H9 (cell line): ENCODE measurements at regions not wholly inside any gene's neighbourhood (a gene's known extent, or its start where the extent isn't known, plus 50 kb on each side); places are given as distances from the start of the nearest gene placed in this dataset.

Source experiments
- DNase-seq: peaks from one replicate; pipeline ENCODE4 v3.0.0-alpha.2; 2017
- H2AFZ ChIP-seq: one replicate; pipeline ENCODE4 v1.6.1; 2013; ENCODE audit warnings: mild to moderate bottlenecking, low read length, control low read depth, moderate library complexity
- H2AK5ac ChIP-seq: 2 replicates; pipeline ENCODE4 v1.6.1; 2013; ENCODE audit warnings: low read length, control low read depth, mixed read lengths; ENCODE audit not compliant: insufficient read length
- H2BK120ac ChIP-seq: one replicate; pipeline ENCODE4 v1.6.1; 2013; ENCODE audit warnings: low read depth, mild to moderate bottlenecking, low read length, control low read depth, inconsistent platforms; ENCODE audit not compliant: poor library complexity, severe bottlenecking
- H2BK12ac ChIP-seq: 2 replicates; pipeline ENCODE4 v1.6.1; 2013; ENCODE audit warnings: low read length, control low read depth, mixed read lengths, low read depth; ENCODE audit not compliant: insufficient read length
- H2BK15ac ChIP-seq: 2 replicates; pipeline ENCODE4 v1.6.1; 2013; ENCODE audit warnings: low read depth, low read length, control low read depth
- H2BK20ac ChIP-seq: one replicate; pipeline ENCODE4 v1.6.1; 2013; ENCODE audit warnings: low read depth, mild to moderate bottlenecking, low read length, control low read depth, inconsistent platforms; ENCODE audit not compliant: poor library complexity, severe bottlenecking
- H2BK5ac ChIP-seq: 2 replicates; pipeline ENCODE4 v1.6.1; 2013; ENCODE audit warnings: low read length, control low read depth, mixed read lengths; ENCODE audit not compliant: insufficient read length
- H3K14ac ChIP-seq: 2 replicates; pipeline ENCODE4 v1.6.1; 2013; ENCODE audit warnings: low read length, control low read depth; ENCODE audit not compliant: insufficient read depth
- H3K18ac ChIP-seq: 2 replicates; pipeline ENCODE4 v1.6.1; 2013; ENCODE audit warnings: low read depth, mild to moderate bottlenecking, mixed read lengths, low read length, control low read depth; ENCODE audit not compliant: insufficient read length
- H3K23ac ChIP-seq: 2 replicates; pipeline ENCODE4 v1.6.1; 2013; ENCODE audit warnings: low read length, control low read depth, mixed read lengths, low read depth; ENCODE audit not compliant: insufficient read length
- H3K23me2 ChIP-seq: 2 replicates; pipeline ENCODE4 v1.6.1; 2013; ENCODE audit warnings: low read depth, mild to moderate bottlenecking, mixed read lengths, low read length, control low read depth; ENCODE audit not compliant: insufficient read length, poor library complexity, severe bottlenecking
- H3K27ac ChIP-seq: 2 replicates; pipeline ENCODE4 v1.5.1; 2013; ENCODE audit warnings: low read length, control low read depth, mixed read lengths, low read depth; ENCODE audit not compliant: insufficient read length
- H3K27me3 ChIP-seq: 2 replicates; pipeline ENCODE4 v1.6.1; 2013; ENCODE audit warnings: low read length, control low read depth, inconsistent platforms; ENCODE audit not compliant: insufficient read depth
- H3K4ac ChIP-seq: 2 replicates; pipeline ENCODE4 v1.6.1; 2013; ENCODE audit warnings: low read depth, mild to moderate bottlenecking, control low read depth, inconsistent platforms, low read length, moderate library complexity
- H3K4me1 ChIP-seq: 2 replicates; pipeline ENCODE4 v1.6.1; 2013; ENCODE audit warnings: low read length, control low read depth, inconsistent platforms; ENCODE audit not compliant: insufficient read depth
- H3K4me2 ChIP-seq: 2 replicates; pipeline ENCODE4 v1.6.1; 2013; ENCODE audit warnings: low read length, control low read depth, mixed read lengths; ENCODE audit not compliant: insufficient read length, insufficient read depth
- H3K56ac ChIP-seq: 2 replicates; pipeline ENCODE4 v1.6.1; 2013; ENCODE audit warnings: low read depth, mild to moderate bottlenecking, mixed read lengths, low read length, control low read depth; ENCODE audit not compliant: insufficient read length
- H3K79me1 ChIP-seq: 2 replicates; pipeline ENCODE4 v1.6.1; 2013; ENCODE audit warnings: low read depth, mild to moderate bottlenecking, moderate library complexity, low read length, control low read depth, inconsistent platforms; ENCODE audit not compliant: insufficient read depth, poor library complexity, severe bottlenecking
- H3K79me2 ChIP-seq: 2 replicates; pipeline ENCODE4 v1.6.1; 2013; ENCODE audit warnings: low read length, control low read depth, inconsistent platforms; ENCODE audit not compliant: insufficient read depth
- H3K9ac ChIP-seq: 2 replicates; pipeline ENCODE4 v1.6.1; 2013; ENCODE audit warnings: low read length, control low read depth, mixed read lengths; ENCODE audit not compliant: insufficient read length; ENCODE audit errors: extremely low read depth
- H3K9me3 ChIP-seq: one replicate; pipeline ENCODE4 v1.6.1; 2013; ENCODE audit warnings: low read depth, low read length, inconsistent platforms; ENCODE audit not compliant: control insufficient read depth
- H3T11ph ChIP-seq: one replicate; pipeline ENCODE4 v1.6.1; 2013; ENCODE audit warnings: mild to moderate bottlenecking, low read length, control low read depth, inconsistent platforms
- H4K20me1 ChIP-seq: one replicate; pipeline ENCODE4 v1.6.1; 2013; ENCODE audit not compliant: control insufficient read depth, insufficient read length, insufficient read depth
- H4K5ac ChIP-seq: 2 replicates; pipeline ENCODE4 v1.6.1; 2013; ENCODE audit warnings: low read depth, mild to moderate bottlenecking, mixed read lengths, low read length, control low read depth; ENCODE audit not compliant: insufficient read length
- H4K8ac ChIP-seq: replicated peaks from 2 replicates; pipeline ENCODE4 v1.6.1; 2013; ENCODE audit warnings: low read length, control low read depth, mixed read lengths, low read depth; ENCODE audit not compliant: insufficient read length
- H4K91ac ChIP-seq: 2 replicates; pipeline ENCODE4 v1.6.1; 2013; ENCODE audit warnings: low read depth, mild to moderate bottlenecking, moderate library complexity, mixed read lengths, low read length, control low read depth; ENCODE audit not compliant: insufficient read length
- H3K27ac Mint-ChIP-seq, 3 experiments: 2 replicates in 2 of 3; 3 replicates in 1 of 3; pipeline ENCODE4 v1.8.0; 2020 to 2021; ENCODE audit warnings: mixed read lengths in 3 of 3, mild to moderate bottlenecking in 1 of 3, moderate library complexity in 1 of 3
- H3K27me3 Mint-ChIP-seq: 2 replicates; pipeline ENCODE4 v1.8.0; 2021; ENCODE audit warnings: low read depth, mild to moderate bottlenecking, moderate library complexity, mixed read lengths
- H3K36me3 Mint-ChIP-seq, 3 experiments: 2 replicates in 2 of 3; 3 replicates in 1 of 3; pipeline ENCODE4 v1.8.0; 2020 to 2021; ENCODE audit warnings: low read depth in 3 of 3, mixed read lengths in 3 of 3; ENCODE audit not compliant: insufficient read depth in 1 of 3
- H3K4me1 Mint-ChIP-seq, 2 experiments: 2 replicates each; pipeline ENCODE4 v1.8.0; 2020; ENCODE audit warnings: mixed read lengths in 2 of 2
- H3K4me3 Mint-ChIP-seq, 2 experiments: 2 replicates in 1 of 2; 3 replicates in 1 of 2; pipeline ENCODE4 v1.8.0; 2020 to 2021; ENCODE audit warnings: mild to moderate bottlenecking in 2 of 2, mixed read lengths in 2 of 2, moderate library complexity in 1 of 2
- H3K9me3 Mint-ChIP-seq, 2 experiments: 2 replicates in 1 of 2; 3 replicates in 1 of 2; pipeline ENCODE4 v1.8.0; 2020; ENCODE audit warnings: mild to moderate bottlenecking in 2 of 2, mixed read lengths in 2 of 2, moderate library complexity in 1 of 2
- CTCF ChIP-seq: fragments of 200-600 bp; sonication (generic); conservative IDR thresholded peaks from 3 replicates; pipeline ENCODE4 v1.8.0; 2021; ENCODE audit warnings: antibody characterized with exemption, mild to moderate bottlenecking
- WGBS: extraction: QIAGEN DNeasy Blood & Tissue Kit; methylation state at CpG from one replicate; pipeline ENCODE4 v1.1.7; 2013; ENCODE audit warnings: missing lambda C conversion rate, low lambda C conversion rate, mixed read lengths; ENCODE audit not compliant: insufficient read length; ENCODE audit errors: extremely low coverage; 5-methylcytosine and 5-hydroxymethylcytosine counted together

GRCh38 chr5:50328193-50328729 lies 112.8 kb downstream of the EMB start:
- Histone ChIP-seq H3K79me2 (no peaks in the 10 kb centered on the region), H2BK5ac (no peak overlapping the region), H2AK5ac (no peak overlapping the region), H3K79me1 (no peaks in the 10 kb centered on the region), H4K5ac (no peak overlapping the region), H3K23me2 (no peaks in the 10 kb centered on the region), H3T11ph (no peak overlapping the region), H3K4ac (no peak overlapping the region), H3K4me2 (no peak overlapping the region), H2BK15ac (no peak overlapping the region), H3K27ac (no peak overlapping the region), H3K56ac (no peak overlapping the region), H2AFZ (no peak overlapping the region), H2BK12ac (no peak overlapping the region), H2BK20ac (no peak overlapping the region), H4K20me1 (no peaks in the 10 kb centered on the region), H3K27me3 (no peaks in the 10 kb centered on the region), H2BK120ac (no peak overlapping the region), H3K23ac (no peak overlapping the region), H3K9ac (no peak overlapping the region), H3K18ac (no peak overlapping the region), H3K14ac (no peak overlapping the region), H4K91ac (no peak overlapping the region), H4K8ac (no peak overlapping the region), H3K4me1 (no peaks in the 10 kb centered on the region), H3K9me3 (peaks cover 44% of the 10 kb centered on the region)
- no peaks in the 10 kb centered on the region for H3K4me1 Mint-ChIP-seq
- no peak overlapping the region for H3K27ac Mint-ChIP-seq
- H3K36me3 Mint-ChIP-seq, result peaks cover 6 to 32% (median 10%) of the 10 kb centered on the region in 3 experiments; a peak in 6 of 7 replicates
- no peak for DNase-seq
- TF ChIP-seq CTCF, result no peak
- H3K9me3 Mint-ChIP-seq, result peaks cover 79 to 85% of the 10 kb centered on the region in 2 experiments
- peaks cover 2% of the 10 kb centered on the region; the same call in 1 of the 2 replicates for H3K27me3 Mint-ChIP-seq
- H3K4me3 Mint-ChIP-seq, result no peak overlapping the region
- no CpG with 5 or more reads among the region's 6 CpGs for WGBS
